Ectodermal cell (in vitro differentiated cells): ENCODE measurements at regions not wholly inside any gene's neighbourhood (a gene's known extent, or its start where the extent isn't known, plus 50 kb on each side); places are given as distances from the start of the nearest gene placed in this dataset.

Experiments used
- H3K27ac ChIP-seq: 2 replicates; pipeline ENCODE4 v1.7.0; 2013; ENCODE audit warnings: mild to moderate bottlenecking, low read depth, low read length; ENCODE audit not compliant: insufficient read depth, poor library complexity, severe bottlenecking
- H3K27me3 ChIP-seq: 2 replicates; pipeline ENCODE4 v1.7.0; 2013; ENCODE audit warnings: mild to moderate bottlenecking, low read length; ENCODE audit not compliant: insufficient read depth, control insufficient read depth, poor library complexity, severe bottlenecking
- H3K36me3 ChIP-seq: one replicate; pipeline ENCODE4 v1.7.0; 2013; ENCODE audit warnings: low read length; ENCODE audit not compliant: control insufficient read depth, insufficient read depth
- H3K4me1 ChIP-seq: one replicate; pipeline ENCODE4 v1.7.0; 2013; ENCODE audit warnings: low read length; ENCODE audit not compliant: control insufficient read depth, insufficient read depth
- H3K4me3 ChIP-seq: 2 replicates; pipeline ENCODE4 v1.7.0; 2013; ENCODE audit warnings: low read depth, low read length, control low read depth; ENCODE audit not compliant: insufficient read depth
- H3K9me3 ChIP-seq: 2 replicates; pipeline ENCODE4 v1.7.0; 2013; ENCODE audit warnings: mild to moderate bottlenecking, low read length, moderate library complexity; ENCODE audit not compliant: control insufficient read depth
- WGBS, 2 experiments: methylation state at CpG; one replicate each; pipeline ENCODE4 v1.1.7; 2013; ENCODE audit warnings: missing lambda C conversion rate in 2 of 2; 5-methylcytosine and 5-hydroxymethylcytosine counted together

- H3K27ac ChIP-seq, result no peak overlapping the region
- H3K4me1 ChIP-seq, result peaks cover 3% of the 10 kb centered on the region
- H3K4me3 ChIP-seq, result no peak overlapping the region
- H3K27me3 ChIP-seq, result no peaks in the 10 kb centered on the region
- H3K9me3 ChIP-seq, result no peaks in the 10 kb centered on the region
- no peaks in the 10 kb centered on the region for H3K36me3 ChIP-seq
- WGBS, 2 experiments, result 91 to 92% methylated on average over 3 of the region's 3 CpGs
Observed at GRCh38 chr7:38002689-38003088, 82.2 kb downstream of the EPDR1 start.

GRCh38 chr7:38006559-38006958, 86.1 kb downstream of the EPDR1 start:
- no peaks in the 10 kb centered on the region for H3K27me3 ChIP-seq
- H3K4me1 ChIP-seq, result peaks cover 3% of the 10 kb centered on the region
- H3K9me3 ChIP-seq, result no peaks in the 10 kb centered on the region
- H3K27ac ChIP-seq, result no peak overlapping the region
- H3K36me3 ChIP-seq, result no peaks in the 10 kb centered on the region
- no peak overlapping the region for H3K4me3 ChIP-seq
- 92 to 97% methylated on average over 1 to 2 of the region's 2 CpGs for WGBS, 2 experiments

GRCh38 chr7:38007096-38007495, 86.7 kb downstream of the EPDR1 start:
- no peak overlapping the region for H3K4me3 ChIP-seq

GRCh38 chr7:38013246-38013645, 92.8 kb downstream of the EPDR1 start:
- Histone ChIP-seq H3K27ac (no peak overlapping the region), H3K36me3 (no peaks in the 10 kb centered on the region), H3K4me1 (no peaks in the 10 kb centered on the region), H3K4me3 (no peak overlapping the region), H3K9me3 (no peaks in the 10 kb centered on the region), H3K27me3 (no peaks in the 10 kb centered on the region)
- 82 to 92% methylated on average over 3 of the region's 3 CpGs for WGBS, 2 experiments

More at GRCh38 chr7:38007096-38007495, 86.7 kb downstream of the EPDR1 start:
- H3K27me3 ChIP-seq, result no peaks in the 10 kb centered on the region
- H3K4me1 ChIP-seq, result peaks cover 3% of the 10 kb centered on the region
- no peaks in the 10 kb centered on the region for H3K9me3 ChIP-seq
- no peak overlapping the region for H3K27ac ChIP-seq
- H3K36me3 ChIP-seq, result no peaks in the 10 kb centered on the region

- no peak overlapping the region for H3K27ac ChIP-seq
- no peaks in the 10 kb centered on the region for H3K27me3 ChIP-seq
- WGBS, 2 experiments, result 83 to 95% methylated on average over 3 of the region's 3 CpGs
- no peaks in the 10 kb centered on the region for H3K9me3 ChIP-seq
- no peaks in the 10 kb centered on the region for H3K36me3 ChIP-seq
- no peak overlapping the region for H3K4me3 ChIP-seq
- H3K4me1 ChIP-seq, result no peaks in the 10 kb centered on the region
Observed at GRCh38 chr7:38016567-38016966, 96.1 kb downstream of the EPDR1 start.

GRCh38 chr7:38017320-38017719, 96.9 kb downstream of the EPDR1 start:
- H3K9me3 ChIP-seq, result no peaks in the 10 kb centered on the region
- H3K27me3 ChIP-seq, result no peaks in the 10 kb centered on the region
- no peak overlapping the region for H3K4me3 ChIP-seq
- no peaks in the 10 kb centered on the region for H3K4me1 ChIP-seq
- H3K27ac ChIP-seq, result no peak overlapping the region
- WGBS, 2 experiments, result 100% methylated on average over 1 of the region's 1 CpG; no CpG with 5 or more reads in 1 of the 2 experiments
- H3K36me3 ChIP-seq, result no peaks in the 10 kb centered on the region

GRCh38 chr7:38020121-38020785, 99.8 kb downstream of the EPDR1 start:
- no peaks in the 10 kb centered on the region for H3K9me3 ChIP-seq
- H3K27me3 ChIP-seq, result no peaks in the 10 kb centered on the region
- H3K36me3 ChIP-seq, result no peaks in the 10 kb centered on the region
- 91 to 93% methylated on average over 6 of the region's 6 CpGs for WGBS, 2 experiments
- no peak overlapping the region for H3K27ac ChIP-seq
- no peak overlapping the region for H3K4me3 ChIP-seq
- peaks cover 3% of the 10 kb centered on the region for H3K4me1 ChIP-seq

- no peak overlapping the region for H3K27ac ChIP-seq
- 92 to 94% methylated on average over 3 of the region's 3 CpGs for WGBS, 2 experiments
- no peaks in the 10 kb centered on the region for H3K27me3 ChIP-seq
- H3K9me3 ChIP-seq, result no peaks in the 10 kb centered on the region
- H3K4me1 ChIP-seq, result peaks cover 3% of the 10 kb centered on the region
- H3K36me3 ChIP-seq, result no peaks in the 10 kb centered on the region
- no peak overlapping the region for H3K4me3 ChIP-seq
Observed at GRCh38 chr7:38021892-38022291, 101.5 kb downstream of the EPDR1 start.

- Histone ChIP-seq H3K36me3 (no peaks in the 10 kb centered on the region), H3K4me3 (no peak overlapping the region), H3K27ac (no peak overlapping the region), H3K9me3 (no peaks in the 10 kb centered on the region), H3K27me3 (no peaks in the 10 kb centered on the region), H3K4me1 (peaks cover 3% of the 10 kb centered on the region)
- 78% methylated on average over 1 of the region's 1 CpG; no CpG with 5 or more reads in 1 of the 2 experiments for WGBS, 2 experiments
Observed at GRCh38 chr7:38025815-38026214, 105.4 kb downstream of the EPDR1 start.

- H3K36me3 ChIP-seq, result no peaks in the 10 kb centered on the region
- H3K27ac ChIP-seq, result no peak overlapping the region
- H3K4me3 ChIP-seq, result no peak overlapping the region
- no peaks in the 10 kb centered on the region for H3K27me3 ChIP-seq
- WGBS, 2 experiments, result 83 to 86% methylated on average over 4 of the region's 4 CpGs
- H3K4me1 ChIP-seq, result peaks cover 5% of the 10 kb centered on the region
- no peaks in the 10 kb centered on the region for H3K9me3 ChIP-seq
Observed at GRCh38 chr7:38027884-38028455, 107.5 kb downstream of the EPDR1 start.
